Smooth muscle cell (in vitro differentiated cells): ENCODE measurements at regions not wholly inside any gene's neighbourhood (a gene's known extent, or its start where the extent isn't known, plus 50 kb on each side); places are given as distances from the start of the nearest gene placed in this dataset.

Experiments used
- DNase-seq: peaks from one replicate; lab custom pipeline; 2025; ENCODE audit not compliant: unreplicated experiment; lab: John Stamatoyannopoulos, UW
- H2AFZ ChIP-seq: fragments of 200-600 bp; sonication (generic); 2 replicates; pipeline ENCODE4 v1.6.0; 2016; ENCODE audit warnings: antibody characterized with exemption, low read depth, mild to moderate bottlenecking
- H3F3A ChIP-seq: fragments of 200-600 bp; sonication (generic); 2 replicates; pipeline ENCODE4 v1.6.0; 2017; ENCODE audit warnings: antibody characterized with exemption, low read depth
- H3K27ac ChIP-seq: fragments of 200-600 bp; sonication (generic); 2 replicates; pipeline ENCODE4 v1.5.1; 2016; ENCODE audit warnings: low read depth, mild to moderate bottlenecking
- H3K27me3 ChIP-seq: fragments of 200-600 bp; sonication (generic); 2 replicates; pipeline ENCODE4 v1.6.1; 2016; ENCODE audit warnings: low read depth, mild to moderate bottlenecking
- H3K36me3 ChIP-seq: fragments of 200-600 bp; sonication (generic); 2 replicates; pipeline ENCODE4 v1.5.1; 2016; ENCODE audit warnings: low read depth
- H3K4me1 ChIP-seq: fragments of 200-600 bp; sonication (generic); 2 replicates; pipeline ENCODE4 v1.5.1; 2016; ENCODE audit warnings: low read depth
- H3K4me2 ChIP-seq: fragments of 200-600 bp; sonication (generic); 2 replicates; pipeline ENCODE4 v1.6.0; 2016; ENCODE audit warnings: mild to moderate bottlenecking
- H3K4me3 ChIP-seq: fragments of 200-600 bp; sonication (generic); 2 replicates; pipeline ENCODE4 v1.5.1; 2016; ENCODE audit warnings: mild to moderate bottlenecking
- H3K79me2 ChIP-seq: fragments of 200-600 bp; sonication (generic); 2 replicates; pipeline ENCODE4 v1.6.0; 2016; ENCODE audit warnings: low read depth, mild to moderate bottlenecking
- H3K9ac ChIP-seq: fragments of 200-600 bp; sonication (generic); 2 replicates; pipeline ENCODE4 v1.6.0; 2016; ENCODE audit warnings: low read depth
- H3K9me3 ChIP-seq: fragments of 200-600 bp; sonication (generic); replicated peaks from 2 replicates; pipeline ENCODE4 v1.5.1; 2016; ENCODE audit warnings: low read depth
- H4K20me1 ChIP-seq: fragments of 200-600 bp; sonication (generic); 2 replicates; pipeline ENCODE4 v1.6.0; 2016; ENCODE audit warnings: low read depth
- WGBS: methylation state at CpG from one replicate; pipeline ENCODE4 v1.1.7; 2016; ENCODE audit warnings: low lambda C conversion rate; 5-methylcytosine and 5-hydroxymethylcytosine counted together
- TF ChIP-seq, protein P1 (sequence below): fragments of 200-600 bp; sonication (generic); IDR thresholded peaks from 2 replicates; pipeline ENCODE4 v1.5.1; 2017; ENCODE audit warnings: borderline replicate concordance, mild to moderate bottlenecking, antibody characterized with exemption; ENCODE audit not compliant: insufficient read depth, poor library complexity, severe bottlenecking

DNA sequence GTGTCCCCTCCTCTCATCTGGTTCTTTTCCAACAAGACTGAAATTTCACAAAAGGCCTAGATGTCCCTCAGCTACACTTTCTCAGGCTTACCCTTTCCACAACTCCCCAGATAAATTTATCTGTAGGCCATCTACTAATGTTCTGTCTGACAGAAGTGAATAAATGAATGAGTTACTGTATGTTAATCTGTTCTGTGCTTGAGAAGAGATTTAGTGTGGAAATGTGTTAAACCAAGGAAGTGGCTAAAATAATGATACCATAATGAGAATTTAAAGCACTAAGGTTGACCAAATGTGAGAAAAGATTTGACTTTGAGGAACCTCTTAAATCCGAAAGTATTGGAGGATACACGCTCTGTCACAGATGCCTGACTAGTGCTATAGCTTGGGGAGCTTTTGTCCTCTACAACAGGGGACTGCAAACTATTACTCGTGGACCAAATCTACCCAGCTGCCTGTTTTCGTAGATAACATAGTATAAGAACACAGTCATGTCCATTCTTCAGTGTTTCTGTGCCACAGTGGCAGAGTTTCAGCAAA is 74.8 kb upstream of the P2RY1 start:
- no peak overlapping the region for H3K4me2 ChIP-seq
- 70% methylated on average over 4 of the region's 4 CpGs for WGBS
- TF ChIP-seq, protein P1, sequence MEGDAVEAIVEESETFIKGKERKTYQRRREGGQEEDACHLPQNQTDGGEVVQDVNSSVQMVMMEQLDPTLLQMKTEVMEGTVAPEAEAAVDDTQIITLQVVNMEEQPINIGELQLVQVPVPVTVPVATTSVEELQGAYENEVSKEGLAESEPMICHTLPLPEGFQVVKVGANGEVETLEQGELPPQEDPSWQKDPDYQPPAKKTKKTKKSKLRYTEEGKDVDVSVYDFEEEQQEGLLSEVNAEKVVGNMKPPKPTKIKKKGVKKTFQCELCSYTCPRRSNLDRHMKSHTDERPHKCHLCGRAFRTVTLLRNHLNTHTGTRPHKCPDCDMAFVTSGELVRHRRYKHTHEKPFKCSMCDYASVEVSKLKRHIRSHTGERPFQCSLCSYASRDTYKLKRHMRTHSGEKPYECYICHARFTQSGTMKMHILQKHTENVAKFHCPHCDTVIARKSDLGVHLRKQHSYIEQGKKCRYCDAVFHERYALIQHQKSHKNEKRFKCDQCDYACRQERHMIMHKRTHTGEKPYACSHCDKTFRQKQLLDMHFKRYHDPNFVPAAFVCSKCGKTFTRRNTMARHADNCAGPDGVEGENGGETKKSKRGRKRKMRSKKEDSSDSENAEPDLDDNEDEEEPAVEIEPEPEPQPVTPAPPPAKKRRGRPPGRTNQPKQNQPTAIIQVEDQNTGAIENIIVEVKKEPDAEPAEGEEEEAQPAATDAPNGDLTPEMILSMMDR = no peak

DNA sequence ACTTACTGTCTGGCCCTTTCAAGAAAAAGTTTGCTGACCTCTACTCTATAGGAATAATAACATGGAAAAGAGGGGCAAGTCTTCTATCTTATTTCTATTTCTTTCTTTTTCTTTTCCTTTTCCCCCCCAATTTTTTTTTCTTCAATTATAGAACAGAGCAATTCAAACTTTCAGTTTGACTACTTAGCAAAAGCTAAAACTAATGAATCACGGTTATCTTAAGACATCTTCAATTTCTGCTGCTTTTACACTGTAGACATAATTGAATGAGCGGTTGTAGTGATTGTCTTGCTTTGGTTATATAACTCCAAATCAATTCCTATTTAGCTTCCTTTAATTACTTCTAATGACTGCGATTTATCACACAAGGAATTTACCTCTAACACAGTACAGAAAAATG is 74.3 kb upstream of the P2RY1 start:
- no peaks in the 10 kb centered on the region for H3F3A ChIP-seq
- WGBS = 94% methylated on average over 3 of the region's 3 CpGs
- H3K4me1 ChIP-seq = no peaks in the 10 kb centered on the region
- DNase-seq = no peak
- no peaks in the 10 kb centered on the region for H3K79me2 ChIP-seq
- H3K9me3 ChIP-seq = no peaks in the 10 kb centered on the region
- no peaks in the 10 kb centered on the region for H3K36me3 ChIP-seq
- H4K20me1 ChIP-seq = no peaks in the 10 kb centered on the region
- H3K4me2 ChIP-seq = no peak overlapping the region
- TF ChIP-seq, protein P1 = no peak
- no peaks in the 10 kb centered on the region for H3K27me3 ChIP-seq
- no peak overlapping the region for H3K4me3 ChIP-seq
- no peak overlapping the region for H3K9ac ChIP-seq
- H3K27ac ChIP-seq = no peak overlapping the region
- H2AFZ ChIP-seq = peak overlapping the region; percentile 59

More for the DNA sequence above, 74.8 kb upstream of the P2RY1 start:
- Histone ChIP-seq H3K79me2 (no peaks in the 10 kb centered on the region), H3K27me3 (no peaks in the 10 kb centered on the region), H3K9ac (no peak overlapping the region), H3K4me1 (no peaks in the 10 kb centered on the region), H3K9me3 (no peaks in the 10 kb centered on the region), H2AFZ (peak overlapping the region; percentile 59), H3K4me3 (no peak overlapping the region), H3K36me3 (no peaks in the 10 kb centered on the region), H4K20me1 (no peaks in the 10 kb centered on the region), H3F3A (no peaks in the 10 kb centered on the region), H3K27ac (no peak overlapping the region)
- DNase-seq = no peak

DNA sequence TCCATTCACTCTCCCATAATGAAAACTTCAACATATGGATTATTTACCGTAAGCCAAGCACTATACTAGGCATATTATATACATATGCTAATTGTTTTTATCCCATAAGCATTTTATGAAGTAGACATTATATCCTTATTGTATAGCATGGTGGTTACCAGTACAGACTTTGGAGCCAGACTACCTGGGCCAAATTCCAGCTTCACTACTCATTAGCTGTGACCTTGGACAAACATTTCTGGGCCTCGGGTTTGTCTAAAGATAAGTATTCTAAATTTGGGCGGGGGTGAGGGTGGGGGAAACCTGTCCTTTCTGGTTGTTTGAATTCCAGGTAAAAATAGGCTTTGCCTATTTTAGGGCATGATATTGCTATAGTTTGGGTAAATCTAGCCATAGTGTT is 66.5 kb upstream of the P2RY1 start:
- H3K9me3 ChIP-seq = no peaks in the 10 kb centered on the region
- no peaks in the 10 kb centered on the region for H3F3A ChIP-seq
- no peak overlapping the region for H3K4me3 ChIP-seq
- H3K9ac ChIP-seq = no peak overlapping the region
- DNase-seq = no peak
- H4K20me1 ChIP-seq = no peaks in the 10 kb centered on the region
- no peaks in the 10 kb centered on the region for H3K79me2 ChIP-seq
- WGBS = 82% methylated on average over 3 of the region's 3 CpGs
- H3K4me1 ChIP-seq = no peaks in the 10 kb centered on the region
- no peaks in the 10 kb centered on the region for H3K36me3 ChIP-seq
- TF ChIP-seq, protein P1 = no peak
- no peak overlapping the region for H2AFZ ChIP-seq
- H3K4me2 ChIP-seq = no peak overlapping the region
- no peak overlapping the region for H3K27ac ChIP-seq
- no peaks in the 10 kb centered on the region for H3K27me3 ChIP-seq

DNA sequence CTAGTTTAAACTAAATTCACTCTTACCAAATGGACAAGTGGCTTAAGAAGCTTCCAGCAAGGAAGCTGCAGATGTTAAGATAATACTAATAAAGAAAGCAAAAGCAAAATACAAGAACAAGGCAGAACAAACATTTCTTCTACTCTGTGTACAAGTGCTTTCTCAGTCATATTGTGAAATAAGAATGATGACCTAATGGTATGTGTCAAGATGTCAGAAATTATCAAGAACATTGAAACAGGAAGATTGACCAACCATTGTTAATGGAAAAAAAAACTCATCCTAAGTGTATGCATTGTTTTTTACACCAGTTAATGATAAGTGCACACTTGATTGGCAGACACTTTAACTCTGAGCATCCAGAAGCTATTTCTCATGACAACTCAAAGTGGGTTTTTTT is 65.4 kb upstream of the P2RY1 start:
- H3K79me2 ChIP-seq = no peaks in the 10 kb centered on the region
- no peak overlapping the region for H3K27ac ChIP-seq
- no peak overlapping the region for H3K4me3 ChIP-seq
- no peaks in the 10 kb centered on the region for H3K27me3 ChIP-seq
- TF ChIP-seq, protein P1 = no peak
- no peaks in the 10 kb centered on the region for H4K20me1 ChIP-seq
- DNase-seq = no peak
- no peak overlapping the region for H3K4me2 ChIP-seq
- H3K4me1 ChIP-seq = no peaks in the 10 kb centered on the region
- no peaks in the 10 kb centered on the region for H3F3A ChIP-seq
- H3K9ac ChIP-seq = no peak overlapping the region
- H2AFZ ChIP-seq = no peak overlapping the region
- H3K36me3 ChIP-seq = no peaks in the 10 kb centered on the region
- H3K9me3 ChIP-seq = no peaks in the 10 kb centered on the region
